ENCODE measurements at regions not wholly inside any gene's neighbourhood (a gene's known extent, or its start where the extent isn't known, plus 50 kb on each side); places are given as distances from the start of the nearest gene placed in this dataset.

DNA sequence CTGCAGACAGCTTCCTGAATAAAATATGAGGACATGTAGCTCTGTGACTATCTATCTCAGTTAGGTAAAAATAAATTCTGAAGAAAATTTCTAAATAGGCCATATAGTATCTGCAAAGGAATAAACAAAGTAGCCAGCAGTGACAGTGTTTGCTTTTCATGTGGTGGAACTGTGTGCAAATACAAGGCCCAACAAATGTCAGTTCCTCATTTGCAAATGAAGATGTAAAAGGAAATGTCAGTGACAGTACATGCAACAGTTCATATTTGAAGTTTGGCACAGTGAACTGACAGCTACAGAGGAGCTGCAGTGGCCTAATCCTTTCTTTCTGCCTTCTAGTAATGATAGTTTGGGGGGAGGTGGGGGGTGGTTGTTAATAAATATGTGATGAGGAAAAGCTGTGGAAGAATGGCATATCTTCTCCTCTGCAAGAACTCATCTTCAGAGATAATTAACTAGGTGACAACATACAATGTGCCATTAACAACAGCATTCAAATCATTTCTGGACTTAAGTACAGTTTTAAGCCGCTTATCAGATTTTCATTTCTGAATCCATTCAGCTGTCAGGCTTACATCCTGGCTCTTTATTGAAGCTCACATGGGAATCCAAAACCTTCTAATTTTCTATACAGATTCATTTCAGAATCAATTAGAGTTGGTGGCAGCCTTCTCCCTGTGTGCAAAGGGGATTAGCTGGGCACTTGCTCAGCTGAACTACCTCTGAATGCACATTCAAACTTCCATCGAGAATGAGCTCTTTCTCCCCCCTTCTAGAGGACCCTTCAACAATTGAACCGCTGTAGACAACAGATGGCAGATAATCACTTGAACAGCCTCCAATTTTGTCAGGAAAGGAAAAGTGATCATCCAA is 1059.0 kb upstream of the EPHA7 start:
- H3K36me3 ChIP-seq (replicated peaks) = no peaks in the 10 kb centered on the region
- H3K27ac ChIP-seq = no peak overlapping the region
- DNase-seq = no peak
- no peaks in the 10 kb centered on the region for H3K27me3 ChIP-seq (replicated peaks)
- TF ChIP-seq, protein P1, sequence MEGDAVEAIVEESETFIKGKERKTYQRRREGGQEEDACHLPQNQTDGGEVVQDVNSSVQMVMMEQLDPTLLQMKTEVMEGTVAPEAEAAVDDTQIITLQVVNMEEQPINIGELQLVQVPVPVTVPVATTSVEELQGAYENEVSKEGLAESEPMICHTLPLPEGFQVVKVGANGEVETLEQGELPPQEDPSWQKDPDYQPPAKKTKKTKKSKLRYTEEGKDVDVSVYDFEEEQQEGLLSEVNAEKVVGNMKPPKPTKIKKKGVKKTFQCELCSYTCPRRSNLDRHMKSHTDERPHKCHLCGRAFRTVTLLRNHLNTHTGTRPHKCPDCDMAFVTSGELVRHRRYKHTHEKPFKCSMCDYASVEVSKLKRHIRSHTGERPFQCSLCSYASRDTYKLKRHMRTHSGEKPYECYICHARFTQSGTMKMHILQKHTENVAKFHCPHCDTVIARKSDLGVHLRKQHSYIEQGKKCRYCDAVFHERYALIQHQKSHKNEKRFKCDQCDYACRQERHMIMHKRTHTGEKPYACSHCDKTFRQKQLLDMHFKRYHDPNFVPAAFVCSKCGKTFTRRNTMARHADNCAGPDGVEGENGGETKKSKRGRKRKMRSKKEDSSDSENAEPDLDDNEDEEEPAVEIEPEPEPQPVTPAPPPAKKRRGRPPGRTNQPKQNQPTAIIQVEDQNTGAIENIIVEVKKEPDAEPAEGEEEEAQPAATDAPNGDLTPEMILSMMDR (IDR thresholded peaks at IDR 0.05; ENCODE audit: low read depth, low read length, missing control alignments) = no peak
- no peak overlapping the region for H3K4me3 ChIP-seq (ENCODE audit: low read depth, low read length)
- in situ Hi-C loops (cut with HindIII; ENCODE audit: low pct_ligation_motif_present, low sequenced_read_pairs) = no loop called here

DNA sequence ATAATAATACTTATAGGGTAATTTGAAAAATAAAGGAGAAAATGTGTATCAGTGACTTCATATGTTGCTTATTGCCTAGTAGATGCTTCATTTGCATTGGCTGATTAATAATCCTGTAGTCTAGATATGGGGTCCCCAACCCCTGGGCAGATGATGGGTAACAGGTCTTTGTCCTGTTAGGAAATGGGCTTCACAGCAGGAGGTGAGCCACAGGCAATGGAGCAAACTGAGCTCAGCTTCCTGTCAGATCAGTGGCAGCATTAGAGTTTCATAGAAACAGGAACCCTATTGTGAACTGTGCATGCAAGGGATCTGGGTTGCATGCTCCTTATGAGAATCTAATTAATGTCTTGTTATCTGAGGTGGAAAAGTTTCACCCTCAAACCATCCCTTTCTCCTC is 1049.5 kb upstream of the EPHA7 start:
- Histone ChIP-seq H3K27me3 (replicated peaks) (no peaks in the 10 kb centered on the region), H3K4me3 (ENCODE audit: low read depth, low read length) (no peak overlapping the region), H3K27ac (no peak overlapping the region), H3K36me3 (replicated peaks) (no peaks in the 10 kb centered on the region)
- in situ Hi-C loops (cut with HindIII; ENCODE audit: low pct_ligation_motif_present, low sequenced_read_pairs) = no loop called here
- DNase-seq = no peak
- TF ChIP-seq, protein P1 (IDR thresholded peaks at IDR 0.05; ENCODE audit: low read depth, low read length, missing control alignments) = no peak

GRCh38 chr6:94464018-94464510 is 1044.7 kb upstream of the EPHA7 start:
- TF ChIP-seq, protein P1 (IDR thresholded peaks at IDR 0.05; ENCODE audit: low read depth, low read length, missing control alignments) = no peak
- Histone ChIP-seq H3K36me3 (replicated peaks) (no peaks in the 10 kb centered on the region), H3K27ac (no peak overlapping the region), H3K4me3 (ENCODE audit: low read depth, low read length) (no peak overlapping the region), H3K27me3 (replicated peaks) (no peaks in the 10 kb centered on the region)
- no peak for DNase-seq
- in situ Hi-C loops (cut with HindIII; ENCODE audit: low pct_ligation_motif_present, low sequenced_read_pairs) = no loop called here

GRCh38 chr6:94463306-94463705 is 1043.9 kb upstream of the EPHA7 start:
- DNase-seq = no peak
- H3K4me3 ChIP-seq (ENCODE audit: low read depth, low read length) = no peak overlapping the region
- TF ChIP-seq, protein P1 (IDR thresholded peaks at IDR 0.05; ENCODE audit: low read depth, low read length, missing control alignments) = no peak
- H3K36me3 ChIP-seq (replicated peaks) = no peaks in the 10 kb centered on the region
- no peaks in the 10 kb centered on the region for H3K27me3 ChIP-seq (replicated peaks)
- H3K27ac ChIP-seq = no peak overlapping the region
- in situ Hi-C loops (cut with HindIII; ENCODE audit: low pct_ligation_motif_present, low sequenced_read_pairs) = no loop called here

- H3K4me3 ChIP-seq (ENCODE audit: low read depth, low read length) = no peak overlapping the region
- TF ChIP-seq, protein P1 (IDR thresholded peaks at IDR 0.05; ENCODE audit: low read depth, low read length, missing control alignments) = no peak
- DNase-seq = no peak
- H3K27ac ChIP-seq = no peak overlapping the region
- in situ Hi-C loops (cut with HindIII; ENCODE audit: low pct_ligation_motif_present, low sequenced_read_pairs) = no loop called here
- H3K27me3 ChIP-seq (replicated peaks) = no peaks in the 10 kb centered on the region
- H3K36me3 ChIP-seq (replicated peaks) = no peaks in the 10 kb centered on the region
These were observed 1042.9 kb upstream of the EPHA7 start for GRCh38 chr6:94462231-94462630.

Data from brain microvascular endothelial cell (primary cell).